ENCODE measurements at regions not wholly inside any gene's neighbourhood (a gene's known extent, or its start where the extent isn't known, plus 50 kb on each side); places are given as distances from the start of the nearest gene placed in this dataset.

DNA sequence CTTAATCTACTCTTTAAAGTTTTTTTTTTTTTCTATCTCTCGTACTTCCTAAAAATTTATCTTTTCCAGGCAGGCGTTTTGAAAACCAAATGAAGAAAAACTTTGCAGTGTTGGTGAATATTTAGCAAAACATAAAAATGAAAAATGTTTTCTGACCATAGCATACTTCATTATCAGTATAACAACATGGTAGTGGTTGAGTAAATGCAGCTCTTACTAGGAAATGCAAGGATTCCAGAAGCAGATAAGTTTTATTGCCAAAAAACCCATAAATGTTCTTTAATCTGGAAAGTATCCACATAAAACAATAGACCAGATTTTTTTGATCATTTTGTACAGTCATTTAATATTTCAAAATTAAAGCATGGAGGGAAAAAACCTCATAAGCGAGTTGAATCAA is 136.9 kb upstream of the GUCY1A1 start:
- Histone ChIP-seq H3K79me2 (ENCODE audit: low read depth) (no peaks in the 10 kb centered on the region), H3K4me3 (no peak overlapping the region), H3K4me2 (no peak overlapping the region), H3K27me3 (no peaks in the 10 kb centered on the region), H3K9ac (no peak overlapping the region), H4K20me1 (ENCODE audit: low read depth) (no peaks in the 10 kb centered on the region), H3K9me3 (ENCODE audit: low read depth) (no peaks in the 10 kb centered on the region), H3F3A (ENCODE audit: low read depth) (no peaks in the 10 kb centered on the region), H3K36me3 (no peaks in the 10 kb centered on the region), H3K4me1 (no peaks in the 10 kb centered on the region), H3K27ac (no peak overlapping the region), H2AFZ (replicated peaks) (no peak overlapping the region)
- DNase-seq (ENCODE audit: low spot score) = no peak
- H3K27ac Mint-ChIP-seq = no peak overlapping the region
- no peak for TF ChIP-seq EZH2 (IDR thresholded peaks at IDR 0.05)
- no peaks in the 10 kb centered on the region for H3K36me3 Mint-ChIP-seq
- no peaks in the 10 kb centered on the region for H3K9me3 Mint-ChIP-seq
- no peaks in the 10 kb centered on the region for H3K27me3 Mint-ChIP-seq (ENCODE audit: insufficient read depth, low read depth)
- no peak overlapping the region for H3K4me3 Mint-ChIP-seq
- no peaks in the 10 kb centered on the region for H3K4me1 Mint-ChIP-seq

DNA sequence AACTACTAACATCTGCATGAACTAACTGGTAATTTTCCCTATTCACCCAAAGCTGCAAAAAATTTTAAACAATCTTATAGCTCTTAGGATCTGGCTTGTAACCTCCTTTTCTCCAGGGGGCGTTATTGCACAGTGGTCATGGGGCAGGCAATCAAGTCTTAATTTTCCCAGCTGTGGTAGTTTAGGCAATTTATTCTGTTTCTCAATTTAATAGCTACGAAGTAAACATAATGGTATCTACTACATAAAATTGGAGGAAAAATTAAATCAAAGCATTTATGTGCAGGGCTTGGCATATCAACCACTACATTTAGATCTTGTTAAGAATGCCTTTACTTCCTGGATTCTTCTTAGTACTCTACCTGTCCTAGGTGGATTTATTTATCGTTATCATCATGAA is 137.4 kb upstream of the GUCY1A1 start:
- H3K4me2 ChIP-seq = no peak overlapping the region
- Mint-ChIP-seq H3K27ac (no peak overlapping the region), H3K4me3 (no peak overlapping the region)

DNA sequence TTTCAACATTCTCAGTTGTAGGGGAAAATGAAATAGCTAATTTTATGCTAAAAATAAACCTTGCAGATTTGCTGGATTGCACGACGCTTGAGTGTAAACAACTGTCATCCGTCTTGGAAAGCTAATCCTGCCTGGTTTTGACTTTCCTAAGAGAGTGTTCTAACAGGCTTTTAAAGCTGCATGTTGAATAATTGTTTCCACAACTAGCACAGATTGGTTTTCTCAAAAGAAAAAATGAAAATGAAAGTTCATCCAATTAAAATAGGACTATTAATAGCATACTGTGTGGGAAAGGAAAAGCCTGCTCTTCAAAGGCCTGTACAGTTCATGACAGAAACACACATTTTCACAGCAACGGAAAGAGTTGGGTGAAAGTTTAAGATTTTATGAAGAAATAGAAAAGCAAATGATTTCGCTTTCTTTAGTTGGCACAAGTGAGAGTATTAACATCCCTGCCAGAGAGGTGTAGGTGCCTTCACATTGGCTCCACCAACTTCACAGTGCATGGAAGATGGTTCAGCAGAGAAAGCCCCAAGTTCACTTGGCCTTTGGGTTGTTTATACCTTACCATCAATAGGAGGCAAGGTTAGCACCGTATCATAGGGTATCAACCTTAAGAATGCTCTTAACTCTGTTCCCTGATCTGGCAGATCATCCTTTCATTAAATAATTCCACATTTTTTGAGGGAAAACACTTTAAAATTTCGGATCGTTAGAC is 140.0 kb upstream of the GUCY1A1 start:
- no peaks in the 10 kb centered on the region for H3K79me2 ChIP-seq (ENCODE audit: low read depth)
- H3K9ac ChIP-seq = no peak overlapping the region
- H2AFZ ChIP-seq (replicated peaks) = no peak overlapping the region
- no peak for DNase-seq (ENCODE audit: low spot score)
- no peaks in the 10 kb centered on the region for H4K20me1 ChIP-seq (ENCODE audit: low read depth)
- no peaks in the 10 kb centered on the region for H3K27me3 Mint-ChIP-seq (ENCODE audit: insufficient read depth, low read depth)
- H3K27ac Mint-ChIP-seq = no peak overlapping the region
- H3K4me1 Mint-ChIP-seq = no peaks in the 10 kb centered on the region
- no peaks in the 10 kb centered on the region for H3K9me3 ChIP-seq (ENCODE audit: low read depth)
- H3K4me1 ChIP-seq = no peaks in the 10 kb centered on the region
- H3K36me3 ChIP-seq = no peaks in the 10 kb centered on the region
- H3K36me3 Mint-ChIP-seq = no peaks in the 10 kb centered on the region
- no peak overlapping the region for H3K27ac ChIP-seq
- no peaks in the 10 kb centered on the region for H3K27me3 ChIP-seq
- H3F3A ChIP-seq (ENCODE audit: low read depth) = no peaks in the 10 kb centered on the region
- no peak overlapping the region for H3K4me3 ChIP-seq
- no peak overlapping the region for H3K4me2 ChIP-seq
- no peak overlapping the region for H3K4me3 Mint-ChIP-seq
- TF ChIP-seq EZH2 (IDR thresholded peaks at IDR 0.05) = no peak
- TF ChIP-seq, protein P1, sequence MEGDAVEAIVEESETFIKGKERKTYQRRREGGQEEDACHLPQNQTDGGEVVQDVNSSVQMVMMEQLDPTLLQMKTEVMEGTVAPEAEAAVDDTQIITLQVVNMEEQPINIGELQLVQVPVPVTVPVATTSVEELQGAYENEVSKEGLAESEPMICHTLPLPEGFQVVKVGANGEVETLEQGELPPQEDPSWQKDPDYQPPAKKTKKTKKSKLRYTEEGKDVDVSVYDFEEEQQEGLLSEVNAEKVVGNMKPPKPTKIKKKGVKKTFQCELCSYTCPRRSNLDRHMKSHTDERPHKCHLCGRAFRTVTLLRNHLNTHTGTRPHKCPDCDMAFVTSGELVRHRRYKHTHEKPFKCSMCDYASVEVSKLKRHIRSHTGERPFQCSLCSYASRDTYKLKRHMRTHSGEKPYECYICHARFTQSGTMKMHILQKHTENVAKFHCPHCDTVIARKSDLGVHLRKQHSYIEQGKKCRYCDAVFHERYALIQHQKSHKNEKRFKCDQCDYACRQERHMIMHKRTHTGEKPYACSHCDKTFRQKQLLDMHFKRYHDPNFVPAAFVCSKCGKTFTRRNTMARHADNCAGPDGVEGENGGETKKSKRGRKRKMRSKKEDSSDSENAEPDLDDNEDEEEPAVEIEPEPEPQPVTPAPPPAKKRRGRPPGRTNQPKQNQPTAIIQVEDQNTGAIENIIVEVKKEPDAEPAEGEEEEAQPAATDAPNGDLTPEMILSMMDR (IDR thresholded peaks at IDR 0.05) = no peak
- no peak for TF ChIP-seq EZH2phosphoT487 (IDR thresholded peaks at IDR 0.05)
- H3K9me3 Mint-ChIP-seq = peaks cover 8% of the 10 kb centered on the region

More for the DNA sequence above, 137.4 kb upstream of the GUCY1A1 start:
- H3F3A ChIP-seq (ENCODE audit: low read depth) = no peaks in the 10 kb centered on the region
- DNase-seq (ENCODE audit: low spot score) = peak; percentile 41
- TF ChIP-seq, protein P1 (IDR thresholded peaks at IDR 0.05) = peak; percentile 58
- TF ChIP-seq EZH2 (IDR thresholded peaks at IDR 0.05) = no peak
- H3K9me3 ChIP-seq (ENCODE audit: low read depth) = no peaks in the 10 kb centered on the region
- H4K20me1 ChIP-seq (ENCODE audit: low read depth) = no peaks in the 10 kb centered on the region
- H2AFZ ChIP-seq (replicated peaks) = no peak overlapping the region
- H3K4me3 ChIP-seq = no peak overlapping the region
- no peak overlapping the region for H3K27ac ChIP-seq
- no peaks in the 10 kb centered on the region for H3K27me3 ChIP-seq
- no peaks in the 10 kb centered on the region for H3K4me1 ChIP-seq
- no peaks in the 10 kb centered on the region for H3K36me3 ChIP-seq
- no peaks in the 10 kb centered on the region for H3K79me2 ChIP-seq (ENCODE audit: low read depth)
- H3K36me3 Mint-ChIP-seq = no peaks in the 10 kb centered on the region
- no peaks in the 10 kb centered on the region for H3K27me3 Mint-ChIP-seq (ENCODE audit: insufficient read depth, low read depth)
- no peak overlapping the region for H3K9ac ChIP-seq
- no peaks in the 10 kb centered on the region for H3K4me1 Mint-ChIP-seq
- no peaks in the 10 kb centered on the region for H3K9me3 Mint-ChIP-seq

DNA sequence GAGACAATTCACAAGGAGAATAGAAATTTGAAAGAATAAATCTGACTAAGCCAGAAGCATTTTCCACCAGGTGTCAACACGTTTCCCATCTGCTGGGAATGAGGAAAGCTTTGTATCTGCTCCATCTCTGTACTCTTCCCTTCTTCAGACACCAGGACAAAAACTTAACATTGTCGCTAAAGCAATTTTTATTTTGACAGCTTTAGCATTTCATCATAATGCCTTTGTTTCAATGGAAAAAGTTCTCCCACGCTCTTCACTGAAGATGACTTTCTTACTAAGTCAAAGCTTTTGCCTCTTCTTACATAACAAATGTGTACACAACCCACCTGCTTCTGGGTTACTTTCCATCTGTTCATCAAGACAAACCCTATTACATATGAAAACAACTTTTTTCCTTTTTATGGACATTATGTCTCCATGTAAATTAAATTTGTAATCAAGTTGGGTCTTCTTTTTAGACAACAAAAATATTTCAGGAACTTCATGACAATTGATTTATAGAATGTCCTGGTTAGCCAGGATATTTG is 141.7 kb upstream of the GUCY1A1 start:
- Histone ChIP-seq H3K27ac (no peak overlapping the region), H2AFZ (replicated peaks) (no peak overlapping the region), H3K4me1 (no peaks in the 10 kb centered on the region), H4K20me1 (ENCODE audit: low read depth) (no peaks in the 10 kb centered on the region), H3K27me3 (no peaks in the 10 kb centered on the region), H3F3A (ENCODE audit: low read depth) (no peaks in the 10 kb centered on the region), H3K79me2 (ENCODE audit: low read depth) (no peaks in the 10 kb centered on the region), H3K36me3 (no peaks in the 10 kb centered on the region), H3K4me3 (no peak overlapping the region), H3K9me3 (ENCODE audit: low read depth) (no peaks in the 10 kb centered on the region), H3K9ac (no peak overlapping the region), H3K4me2 (no peak overlapping the region)
- Mint-ChIP-seq H3K4me3 (no peak overlapping the region), H3K27me3 (ENCODE audit: insufficient read depth, low read depth) (no peaks in the 10 kb centered on the region), H3K27ac (no peak overlapping the region), H3K4me1 (no peaks in the 10 kb centered on the region), H3K9me3 (peaks cover 11% of the 10 kb centered on the region), H3K36me3 (no peaks in the 10 kb centered on the region)
- DNase-seq (ENCODE audit: low spot score) = no peak
- TF ChIP-seq EZH2 (IDR thresholded peaks at IDR 0.05) (no peak), EZH2phosphoT487 (IDR thresholded peaks at IDR 0.05) (no peak)
- TF ChIP-seq, protein P1 (IDR thresholded peaks at IDR 0.05) = no peak

Measured in neural progenitor cell (in vitro differentiated cells).